NCI-H128 (cell line): ENCODE measurements at regions not wholly inside any gene's neighbourhood (a gene's known extent, or its start where the extent isn't known, plus 50 kb on each side); places are given as distances from the start of the nearest gene placed in this dataset.
"Not testable (repeated sequence)": the region's sequence is repeated elsewhere in the genome, so short reads cannot be mapped to it uniquely, and the experiment has no call there.

Source experiments
- DNase-seq: peaks from one replicate; lab custom pipeline; 2025; ENCODE audit not compliant: unreplicated experiment; lab: John Stamatoyannopoulos, UW

DNA sequence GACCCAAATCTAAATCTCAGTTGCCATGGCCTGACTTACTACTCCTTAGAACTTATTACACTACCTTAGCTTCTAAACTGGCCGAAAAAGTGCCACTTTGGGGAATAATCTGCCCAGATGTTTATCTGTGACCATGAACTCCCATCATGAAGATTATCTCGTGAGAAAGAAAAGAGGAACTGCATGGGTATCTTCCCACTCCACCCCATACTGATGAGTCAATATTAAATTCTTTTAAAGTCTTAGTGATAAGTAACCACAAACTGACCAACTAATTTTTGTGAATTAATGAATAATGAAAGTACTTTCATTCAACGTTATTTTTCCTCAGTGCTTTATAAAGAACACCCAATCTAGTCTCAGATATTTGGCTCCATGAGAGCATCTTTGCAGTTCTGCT, 493.5 kb downstream of the EBF1 start:
- DNase-seq: no peak

DNA sequence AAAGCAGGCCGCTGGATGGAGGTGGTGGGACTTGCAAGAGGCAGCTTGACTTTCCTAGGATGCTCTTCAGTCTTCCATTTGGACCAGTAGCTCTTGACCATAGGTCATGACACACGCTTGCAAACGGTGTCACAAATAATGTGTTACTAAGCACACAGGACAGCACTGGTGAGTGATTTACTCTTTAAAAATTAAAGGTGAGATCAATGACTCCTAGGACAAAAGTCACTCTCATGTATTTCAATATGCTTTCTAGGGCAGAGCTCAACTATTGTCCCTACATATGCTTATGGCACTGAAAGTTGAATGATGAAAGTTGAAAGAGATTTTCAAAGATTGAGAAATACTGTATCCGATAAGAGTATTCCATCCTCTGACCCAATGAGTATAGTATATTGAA, 496.7 kb downstream of the EBF1 start:
- no peak for DNase-seq

DNA sequence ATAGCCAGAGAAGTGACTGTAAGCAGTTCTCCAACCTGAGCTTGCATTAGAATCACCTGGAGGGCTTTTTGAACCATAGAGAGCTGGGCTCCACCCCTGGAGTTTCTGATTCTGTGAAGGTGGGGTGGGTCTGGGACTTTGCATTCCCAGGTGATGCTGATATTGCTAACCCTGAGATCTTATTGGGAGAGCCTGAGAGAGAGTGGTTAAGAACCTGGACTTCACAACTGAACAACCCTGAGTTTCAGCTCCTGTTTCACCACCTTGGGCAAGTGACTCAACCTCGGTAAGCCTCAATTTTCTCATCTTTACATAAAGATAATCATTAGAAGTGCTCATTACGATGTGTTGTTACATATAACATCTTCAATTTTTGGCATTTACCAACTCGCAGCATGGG, 498.6 kb downstream of the EBF1 start:
- DNase-seq: no peak

DNA sequence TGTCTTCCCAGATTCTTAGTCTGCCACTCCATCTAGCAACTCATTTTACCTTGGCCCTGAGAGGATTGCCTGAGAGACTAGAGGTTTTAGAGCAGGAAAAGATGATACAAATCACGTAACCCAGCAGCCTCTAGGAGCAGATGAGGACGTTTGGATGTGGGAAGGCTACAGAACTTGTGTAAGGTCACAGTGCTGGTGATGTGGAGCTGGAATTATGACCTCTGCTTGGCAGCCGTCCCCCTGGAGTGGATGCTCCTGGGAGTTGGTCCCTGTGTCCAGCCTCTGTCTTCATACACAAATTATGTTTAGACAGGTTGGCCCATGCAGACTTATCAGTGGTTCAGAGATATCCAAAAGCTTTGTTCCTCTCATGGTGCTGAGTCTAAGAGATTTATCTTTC, 499.0 kb downstream of the EBF1 start:
- no peak for DNase-seq

DNA sequence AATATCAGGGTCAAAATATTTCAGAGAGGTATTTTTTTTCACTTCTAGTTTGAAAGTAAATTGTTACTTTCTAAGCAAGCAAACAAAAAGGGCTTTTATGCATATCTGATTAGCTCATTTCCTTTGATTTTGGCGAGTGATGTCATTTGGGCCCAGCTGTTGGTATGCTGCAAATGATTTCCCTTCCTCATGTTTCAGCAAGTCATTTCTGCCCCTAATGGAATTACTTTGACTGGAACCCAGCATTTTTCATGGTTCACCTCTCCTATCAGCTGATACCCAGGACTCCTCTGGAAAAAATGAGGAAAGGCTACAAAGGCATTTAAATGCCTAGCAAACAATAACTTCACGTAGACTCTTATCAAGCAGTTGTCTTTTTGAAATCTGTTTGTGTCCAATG, 500.6 kb downstream of the EBF1 start:
- no peak for DNase-seq

DNA sequence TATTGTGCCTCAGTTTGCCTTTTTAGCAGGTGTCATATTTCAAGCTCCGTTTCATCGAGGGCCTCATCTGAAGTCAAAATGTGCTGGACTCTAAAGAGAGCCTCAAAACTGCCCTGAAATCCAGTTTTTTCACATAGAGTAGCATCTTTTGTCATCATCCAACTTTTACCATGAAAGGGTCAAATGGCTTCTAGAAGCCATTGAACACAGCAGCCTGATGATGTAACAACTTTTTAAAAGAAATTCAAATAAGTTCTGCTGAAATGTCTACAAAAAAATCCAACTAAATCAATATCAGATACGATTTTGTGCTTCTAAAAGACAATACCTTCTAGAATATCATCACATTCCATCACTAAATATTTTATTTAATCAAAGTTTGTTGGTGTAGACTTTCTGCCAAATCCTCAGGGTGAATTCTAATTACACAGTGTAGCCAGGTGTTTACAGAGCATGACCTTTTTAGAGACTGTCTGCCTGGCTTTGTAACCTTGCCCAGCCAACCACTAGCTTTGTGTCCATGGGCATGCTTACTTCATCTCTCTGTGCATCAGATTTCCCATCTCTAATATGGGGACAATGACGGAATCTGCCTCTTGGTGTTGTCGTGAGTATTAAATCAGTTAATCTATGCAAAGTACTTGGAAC, 505.0 kb downstream of the EBF1 start:
- no peak for DNase-seq

DNA sequence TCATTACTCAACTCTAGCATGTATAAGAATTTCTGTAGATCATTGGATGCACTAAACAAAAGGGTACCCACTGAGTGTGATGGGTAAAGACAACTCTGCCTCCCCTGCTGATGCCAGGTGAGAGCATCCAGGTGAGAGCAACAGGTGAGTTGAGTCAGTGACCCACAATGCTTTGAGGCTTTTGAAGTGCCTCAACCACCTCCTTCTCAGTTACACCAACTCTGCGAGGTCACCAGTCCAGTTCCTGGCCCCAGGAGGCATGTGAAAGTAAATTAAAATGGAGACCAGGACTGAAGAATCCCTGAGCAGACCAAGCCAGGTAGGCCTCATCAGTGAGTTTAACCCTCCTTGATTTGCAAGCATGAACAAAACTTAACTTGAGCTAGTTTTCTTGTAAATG, 505.8 kb downstream of the EBF1 start:
- DNase-seq: no peak

DNA sequence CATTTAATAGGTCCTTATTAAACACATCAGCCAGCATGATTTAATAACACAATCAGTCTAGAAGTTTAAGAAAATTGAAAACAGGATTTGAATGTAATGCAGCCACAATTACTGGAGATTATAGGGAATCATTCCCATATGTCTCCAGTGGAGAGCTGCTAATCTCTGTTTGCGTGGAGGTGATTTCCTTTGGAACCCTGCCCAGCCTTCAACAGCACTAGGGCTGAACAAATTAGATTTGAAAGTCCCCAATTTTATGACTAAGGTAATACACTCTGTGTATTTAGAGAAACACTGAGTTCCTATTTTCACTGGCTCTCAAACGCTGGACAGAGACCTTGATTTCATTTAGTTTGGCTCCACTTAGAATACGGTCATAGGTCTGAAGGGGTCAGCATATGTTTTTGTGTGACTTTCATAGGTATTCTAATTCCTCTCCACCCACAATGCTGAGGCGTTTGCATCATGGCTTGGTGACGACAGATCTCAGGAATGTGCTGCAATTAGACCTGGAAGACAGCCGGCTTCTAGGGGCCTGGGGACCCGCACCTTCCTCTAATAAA, 508.3 kb downstream of the EBF1 start:
- no peak for DNase-seq

DNA sequence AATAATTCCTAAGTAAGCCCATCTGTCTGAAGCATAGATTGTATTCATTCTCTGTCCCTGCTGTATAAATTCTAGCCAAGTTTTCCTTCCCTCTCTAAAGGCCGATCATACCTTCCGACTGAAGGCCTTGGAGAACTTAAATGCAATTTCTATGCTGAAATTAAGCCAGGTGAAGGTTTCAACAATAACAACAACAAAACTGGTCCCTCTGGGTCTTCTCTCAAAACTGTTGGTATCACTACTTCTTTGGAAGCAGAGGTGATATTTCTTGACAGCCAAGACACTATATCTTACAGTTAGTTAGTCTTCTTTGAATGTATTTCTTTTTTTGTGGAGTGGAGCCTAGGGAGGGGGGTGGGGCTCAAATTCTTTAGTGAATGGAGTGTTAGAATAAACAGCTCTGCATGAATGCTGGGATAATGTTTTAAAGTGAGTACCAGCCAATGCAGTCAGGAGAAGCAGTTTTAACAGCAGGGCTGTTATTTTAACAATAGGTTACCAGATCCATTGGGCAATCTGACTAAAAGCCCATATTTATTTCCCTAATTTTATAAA, 508.9 kb downstream of the EBF1 start:
- DNase-seq: no peak

DNA sequence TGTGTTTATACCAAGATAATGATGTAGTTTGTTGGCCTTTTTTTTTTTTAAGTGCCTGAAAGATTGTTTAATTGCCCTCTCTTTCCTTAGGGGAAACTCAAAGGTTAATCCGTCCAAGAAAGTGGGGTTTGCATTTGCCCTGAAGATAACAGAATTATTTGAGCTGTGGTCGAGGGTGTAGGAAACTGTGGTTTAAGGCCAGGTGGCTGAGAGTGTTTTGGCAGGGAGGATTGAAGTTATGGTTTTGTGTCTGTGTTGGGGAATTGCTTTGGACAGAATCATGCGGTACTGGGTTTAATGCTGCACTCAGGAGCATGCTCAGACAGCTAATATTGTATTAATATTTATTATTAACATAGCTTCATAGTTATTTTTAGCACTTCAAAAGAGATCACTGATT, 509.8 kb downstream of the EBF1 start:
- no peak for DNase-seq

DNA sequence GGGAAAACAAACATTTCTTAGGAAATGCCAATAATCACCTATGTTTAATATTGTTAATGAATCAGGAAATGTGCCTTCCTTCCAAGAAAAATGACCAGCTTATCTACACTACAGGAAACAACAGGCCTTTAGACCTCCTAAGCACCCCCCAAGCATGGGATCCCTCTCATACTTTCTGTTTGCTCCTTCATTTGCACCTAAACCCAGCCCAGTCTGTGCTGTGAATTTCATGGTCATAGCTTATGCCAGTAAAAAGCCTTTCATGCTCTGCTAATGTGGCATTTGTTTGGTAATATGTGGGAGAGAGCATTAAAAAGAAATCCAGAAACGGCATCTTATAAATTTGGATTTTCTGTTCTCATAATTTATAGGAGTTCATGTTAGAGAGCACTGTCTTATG, 511.1 kb downstream of the EBF1 start:
- no peak for DNase-seq

DNA sequence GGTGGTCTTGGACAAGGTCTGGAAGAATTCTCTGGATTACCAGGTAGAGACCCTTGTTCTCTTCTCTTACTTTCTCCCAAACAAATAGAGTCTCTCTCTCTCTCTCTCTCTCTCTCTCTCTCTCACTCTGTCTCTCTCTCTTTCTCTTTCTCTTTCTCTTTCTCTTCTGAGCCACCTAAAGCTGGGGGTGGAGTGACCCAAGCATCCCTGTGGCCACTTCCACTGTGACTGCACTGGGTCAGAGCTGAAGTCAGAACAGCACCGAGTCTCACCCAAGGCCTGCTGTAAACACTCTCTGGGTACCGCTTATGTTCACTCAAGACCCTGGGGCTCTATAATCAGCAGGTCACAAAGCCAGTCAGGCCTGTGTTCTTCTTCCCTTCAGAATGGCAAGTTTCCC, 513.7 kb downstream of the EBF1 start:
- no peak for DNase-seq

DNA sequence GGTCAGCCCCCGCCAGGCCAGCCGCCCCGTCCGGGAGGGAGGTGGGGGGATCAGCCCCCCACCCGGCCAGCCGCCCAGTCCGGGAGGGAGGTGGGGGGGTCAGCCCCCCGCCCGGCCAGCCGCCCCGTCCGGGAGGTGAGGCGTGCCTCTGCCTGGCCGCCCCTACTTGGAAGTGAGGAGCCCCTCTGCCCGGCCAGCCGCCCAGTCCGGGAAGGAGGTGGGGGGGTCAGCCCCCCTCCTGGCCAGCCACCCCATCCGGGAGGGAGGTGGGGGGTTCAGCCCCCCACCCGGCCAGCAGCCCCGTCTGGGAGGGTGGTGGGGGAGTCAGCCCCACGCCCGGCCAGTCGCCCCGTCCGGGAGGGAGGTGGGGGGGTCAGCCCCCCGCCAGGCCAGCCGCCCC, 517.0 kb downstream of the EBF1 start:
- not testable (repeated sequence) for DNase-seq

DNA sequence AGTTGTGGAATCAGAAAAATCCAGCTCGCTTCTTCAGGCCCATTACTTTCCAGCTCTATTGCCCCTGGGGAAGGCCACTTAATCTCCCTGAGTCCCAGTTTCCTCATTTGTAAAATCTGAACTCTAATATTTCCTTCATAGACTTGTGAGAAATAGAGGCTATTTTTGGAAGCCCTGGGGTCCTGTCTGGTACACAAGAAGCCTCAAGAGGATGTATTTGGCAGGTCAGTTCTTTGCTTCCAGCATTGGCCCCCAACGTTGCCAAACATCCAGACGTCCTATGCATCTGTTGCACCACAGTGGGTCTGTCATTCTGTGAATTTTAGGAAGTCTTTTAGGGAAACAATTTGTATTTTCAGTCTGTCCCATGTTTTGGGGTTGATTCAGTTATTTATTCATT, 525.9 kb downstream of the EBF1 start:
- no peak for DNase-seq

DNA sequence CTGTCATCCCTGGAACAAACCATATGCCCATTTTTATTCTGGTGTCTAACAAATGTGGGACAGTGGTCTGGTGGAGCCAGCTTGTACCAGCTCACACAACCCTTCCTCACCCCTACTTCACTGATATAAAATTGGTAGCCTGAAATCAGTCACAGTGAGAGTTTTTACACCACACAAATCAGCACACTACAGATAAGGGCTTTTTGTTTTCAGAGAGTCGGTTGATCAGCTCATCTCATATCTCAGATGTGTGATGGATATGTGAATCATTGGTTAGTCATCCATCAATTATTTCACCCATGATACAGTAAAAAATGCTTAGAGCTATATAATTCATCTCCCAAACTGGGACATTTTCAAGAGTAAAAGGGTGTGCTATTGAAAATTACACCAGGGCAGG, 529.2 kb downstream of the EBF1 start:
- no peak for DNase-seq

DNA sequence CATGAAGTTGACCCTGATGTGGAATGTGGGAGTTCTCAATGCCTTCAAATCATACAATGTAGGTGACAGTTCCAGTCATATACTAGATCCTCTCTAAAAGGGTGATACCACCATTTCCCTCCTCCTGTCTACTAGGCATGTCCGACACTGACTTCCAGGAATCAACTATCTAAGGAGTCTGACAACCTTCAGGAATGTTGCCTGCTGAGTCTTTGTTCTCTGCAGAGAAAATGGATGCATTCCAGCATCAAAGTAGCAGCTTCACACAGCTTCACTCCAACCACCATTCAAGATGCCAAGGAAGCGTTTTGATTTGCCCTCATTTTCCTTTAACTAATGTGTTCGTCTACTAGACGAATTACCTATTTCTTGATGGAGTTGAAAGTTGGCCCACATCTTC, 530.2 kb downstream of the EBF1 start:
- no peak for DNase-seq

DNA sequence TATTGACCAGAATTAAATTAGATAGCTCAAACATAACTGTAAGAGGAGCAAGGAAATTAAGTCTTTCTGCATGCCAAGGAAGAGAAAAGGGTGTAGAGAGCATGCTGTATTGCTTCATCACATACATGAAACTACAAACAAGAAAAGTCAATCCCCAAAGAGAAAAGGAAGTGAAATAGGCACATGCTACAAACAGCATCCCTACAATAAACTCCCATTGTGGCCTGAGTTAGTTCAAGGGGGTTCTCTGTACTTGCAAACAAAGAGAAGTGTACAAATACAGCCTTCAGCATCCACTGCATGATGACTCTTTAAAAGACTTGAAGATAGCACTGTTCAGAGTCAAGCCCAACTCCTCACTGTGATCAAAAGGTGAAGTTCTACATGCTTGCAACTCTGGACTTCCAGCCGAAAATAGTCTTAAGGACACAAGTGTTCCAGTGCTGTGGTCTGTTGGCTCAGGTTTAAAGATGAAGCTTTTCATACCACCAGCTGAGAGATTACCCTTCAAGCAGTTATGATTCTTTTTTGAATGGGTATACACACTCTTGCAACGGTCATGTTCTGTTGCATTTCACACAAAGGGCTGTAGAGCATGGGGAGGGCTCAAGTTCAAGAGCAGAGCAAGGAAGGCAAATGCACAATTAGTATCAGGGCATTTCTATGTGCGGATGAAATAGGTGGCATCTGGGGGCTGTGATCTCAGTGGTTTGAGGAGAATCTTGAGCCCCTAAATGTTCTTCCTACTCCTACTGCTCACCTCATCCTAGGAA, 534.5 kb downstream of the EBF1 start:
- no peak for DNase-seq

DNA sequence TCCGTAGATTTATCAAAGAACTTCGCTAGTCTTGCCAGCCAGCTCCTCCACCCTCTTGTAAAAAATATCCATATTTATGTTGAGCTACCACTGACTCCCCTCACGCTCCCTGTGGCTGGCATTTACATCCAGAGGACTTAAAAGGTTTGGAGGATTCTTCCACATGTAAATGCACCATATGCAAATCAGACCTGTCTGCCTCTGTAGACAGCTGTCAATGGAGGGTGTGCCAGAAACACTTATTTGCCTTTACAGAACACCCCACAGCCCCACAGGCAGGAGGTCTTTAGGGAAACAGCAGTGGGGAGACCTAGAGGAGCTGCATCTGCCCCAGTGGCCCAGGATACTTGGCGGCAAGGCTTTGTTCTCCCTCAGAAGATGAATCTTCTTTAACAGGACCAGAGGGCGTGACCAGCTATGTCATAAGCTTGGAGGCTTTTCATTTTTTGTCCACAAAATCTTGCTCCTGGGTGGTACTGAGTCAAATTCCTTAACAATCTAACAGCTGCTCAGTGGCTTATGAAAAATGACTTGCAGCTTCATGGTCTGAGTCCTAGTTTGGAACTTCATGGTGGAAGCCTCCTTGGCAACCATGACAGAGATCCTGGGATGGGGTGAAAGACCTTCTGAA, 535.8 kb downstream of the EBF1 start:
- no peak for DNase-seq

DNA sequence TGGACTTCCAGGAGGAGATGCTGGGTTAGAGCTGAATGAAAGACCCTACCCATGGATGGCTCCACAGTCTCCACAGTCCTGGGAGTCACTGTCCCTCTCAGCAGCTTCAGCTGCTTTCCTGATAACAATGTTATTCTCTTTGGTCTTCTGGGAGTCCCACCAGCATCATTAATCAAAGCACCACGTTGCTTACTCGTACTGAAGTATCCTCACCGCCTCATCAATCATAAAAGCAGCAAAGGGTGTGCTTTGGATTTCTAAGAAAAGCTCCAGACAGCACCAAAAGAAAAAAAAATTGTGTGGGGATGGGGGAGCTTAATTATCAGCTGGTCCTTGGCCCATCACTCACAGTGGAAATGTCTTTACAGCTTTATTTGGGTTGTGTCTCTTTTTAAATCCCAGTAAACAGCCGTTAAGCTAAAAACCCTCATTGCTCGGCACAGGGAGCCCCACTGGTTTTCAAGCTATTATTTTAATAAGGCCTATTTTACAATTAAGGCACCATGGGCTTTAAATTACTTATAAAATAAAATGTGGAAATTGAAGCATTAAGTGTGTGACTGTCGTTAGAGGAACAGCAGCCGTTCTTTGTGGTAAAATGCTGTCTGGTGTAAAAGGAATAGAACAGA, 538.0 kb downstream of the EBF1 start:
- no peak for DNase-seq

DNA sequence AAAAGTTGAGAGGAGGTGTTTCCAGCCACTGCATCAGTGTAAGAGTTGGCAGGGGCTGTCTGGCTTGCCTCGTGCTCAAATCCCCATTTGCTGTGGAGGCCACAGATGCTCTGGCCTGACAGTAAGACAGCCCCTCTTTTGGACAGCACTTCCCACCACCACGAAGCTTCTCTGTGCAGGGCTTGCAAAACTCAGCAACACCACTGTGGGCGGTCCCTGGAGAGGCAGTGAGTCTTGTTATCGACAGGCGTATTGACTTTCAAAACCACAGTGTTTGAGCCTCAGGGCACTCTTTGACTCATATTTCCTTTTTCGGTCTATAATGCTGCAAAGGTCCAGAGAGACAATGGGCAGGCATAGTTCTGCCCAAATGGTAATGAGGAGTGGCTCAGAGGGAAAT, 539.5 kb downstream of the EBF1 start:
- no peak for DNase-seq

DNA sequence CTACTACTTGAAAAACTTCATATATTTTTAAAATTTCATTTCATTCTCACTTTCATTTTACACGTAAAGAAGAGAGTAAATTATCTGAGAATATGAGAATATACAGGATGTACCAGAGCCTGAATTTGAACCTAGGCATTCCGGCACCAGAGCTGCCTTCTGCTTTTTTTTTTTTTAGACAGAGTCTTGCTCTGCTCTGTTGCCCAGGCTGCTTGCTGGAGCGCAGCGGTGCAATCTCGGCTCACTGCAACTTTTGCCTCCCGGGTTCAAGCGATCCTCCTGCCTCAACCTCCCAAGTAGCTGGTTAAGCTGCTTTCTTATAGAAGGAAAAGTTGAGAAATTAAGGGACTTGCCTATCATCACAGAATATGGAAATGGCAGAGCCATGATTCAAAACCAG, 540.1 kb downstream of the EBF1 start:
- DNase-seq: no peak
